HG03139 (cell line): ENCODE measurements at regions not wholly inside any gene's neighbourhood (a gene's known extent, or its start where the extent isn't known, plus 50 kb on each side); places are given as distances from the start of the nearest gene placed in this dataset.

Experiments used
- ATAC-seq: cut with Tn5 transposase; IDR thresholded peaks from one replicate; pipeline ENCODE4 v1.9.1; 2021; ENCODE audit not compliant: unreplicated experiment

DNA sequence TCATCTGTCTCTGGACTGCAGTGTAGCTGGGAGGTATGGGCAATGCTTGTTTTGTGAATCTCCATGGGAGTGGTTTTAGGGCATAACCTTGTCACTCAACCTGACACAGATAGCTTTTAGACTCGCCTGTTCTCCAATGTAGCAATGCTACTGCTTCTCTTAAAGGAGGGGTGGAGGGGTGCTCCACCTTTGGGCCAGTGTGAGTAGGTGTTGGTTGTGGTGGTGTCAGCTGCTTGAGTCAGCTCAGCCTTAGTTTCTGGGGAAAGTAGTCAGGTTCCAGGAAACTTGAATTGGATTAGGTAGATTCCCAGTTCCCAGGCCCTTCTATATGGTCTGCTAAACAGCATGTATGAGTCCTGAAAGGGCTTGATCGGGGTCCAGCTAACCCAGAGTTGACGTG lies 91.1 kb upstream of the PLPPR1 start:
- no peak for ATAC-seq

- no peak for ATAC-seq
Observed at GRCh38 chr9:100938507-100938906, 90.0 kb upstream of the PLPPR1 start.

DNA sequence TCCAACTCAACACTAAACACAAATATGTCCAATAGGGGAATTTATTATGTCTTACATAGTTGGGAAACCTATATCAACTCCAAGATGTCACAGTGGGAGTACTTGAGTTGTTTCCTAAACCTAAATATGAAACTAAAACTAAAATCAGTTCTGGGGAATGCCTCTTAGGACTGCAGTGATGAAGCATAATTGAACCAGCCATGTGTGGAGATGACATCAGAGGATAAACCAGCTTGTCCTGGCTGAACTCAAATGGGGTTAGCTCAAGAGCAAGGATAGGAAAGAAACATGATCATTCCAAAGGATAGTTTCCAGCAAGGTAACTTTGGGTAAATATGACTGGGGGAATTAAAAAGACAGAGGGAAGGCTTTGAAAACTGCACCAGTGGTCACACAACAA lies 88.9 kb upstream of the PLPPR1 start:
- no peak for ATAC-seq

- ATAC-seq: no peak
Observed at GRCh38 chr9:100959226-100959625, 69.3 kb upstream of the PLPPR1 start.
